ENCODE measurements at regions not wholly inside any gene's neighbourhood (a gene's known extent, or its start where the extent isn't known, plus 50 kb on each side); places are given as distances from the start of the nearest gene placed in this dataset.
"Not testable (repeated sequence)": the region's sequence is repeated elsewhere in the genome, so short reads cannot be mapped to it uniquely, and the experiment has no call there.

DNA sequence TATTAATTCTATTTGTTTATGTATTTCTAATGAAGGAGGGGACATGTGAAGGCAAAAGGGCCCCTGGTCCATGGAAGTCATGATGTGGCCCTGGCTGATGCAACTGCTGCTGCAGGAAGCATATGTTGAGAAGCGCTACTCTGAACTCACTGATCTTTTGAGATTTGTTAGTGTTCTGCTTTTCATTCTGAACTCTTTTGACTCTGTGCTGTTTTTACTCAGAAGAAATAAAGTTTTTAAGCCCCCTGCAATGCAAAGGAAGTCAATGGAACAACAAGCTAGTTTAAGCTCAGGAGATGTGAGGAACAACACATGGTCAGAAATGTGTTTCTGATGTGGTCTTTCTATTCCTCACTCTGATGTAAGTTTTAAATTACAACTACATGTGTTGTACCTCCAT is 88.9 kb upstream of the BTG1 start:
- peaks cover 5% of the 10 kb centered on the region for H3K9me3 Mint-ChIP-seq
- CTCF ChIA-PET, result no interaction called here
- no peaks in the 10 kb centered on the region for H3K36me3 Mint-ChIP-seq
- H3K4me3 Mint-ChIP-seq, result no peak overlapping the region
- DNase-seq, result no peak
- peaks cover 21% of the 10 kb centered on the region for H3K4me1 Mint-ChIP-seq
- H3K27ac Mint-ChIP-seq, result peak overlapping the region; percentile 12
- no peaks in the 10 kb centered on the region for H3K27me3 Mint-ChIP-seq

DNA sequence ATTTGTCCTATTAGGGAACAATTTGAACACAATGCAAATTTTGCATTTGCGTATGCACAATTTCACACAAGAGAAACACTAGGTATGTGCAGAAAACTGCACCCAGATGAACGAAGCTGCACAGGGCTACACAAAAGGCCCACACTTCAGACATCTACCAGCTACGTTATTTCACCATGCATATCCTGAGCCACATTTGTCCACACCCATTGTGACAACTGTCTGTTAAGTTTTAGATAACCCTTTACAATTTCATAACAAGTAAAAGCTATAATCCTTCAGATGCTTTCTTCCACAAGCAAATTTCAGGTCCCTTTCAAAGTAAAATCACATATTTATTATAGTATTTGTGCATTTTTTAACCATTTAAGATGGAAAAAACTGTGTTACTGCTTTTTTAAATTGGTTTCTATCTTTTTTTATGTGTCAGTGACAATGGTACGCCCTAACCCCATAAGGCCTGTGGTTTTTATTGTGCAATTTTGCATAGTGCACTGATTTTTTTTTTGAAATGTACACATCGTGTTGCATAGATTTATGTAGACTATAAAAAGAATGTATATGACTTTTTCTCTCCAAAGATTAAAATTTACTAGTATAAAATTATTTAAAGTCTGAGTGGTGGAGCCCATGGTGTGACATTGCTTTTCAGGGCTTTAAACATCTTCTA is 87.8 kb upstream of the BTG1 start:
- no peaks in the 10 kb centered on the region for H3K27me3 Mint-ChIP-seq
- H3K9me3 Mint-ChIP-seq, result peaks cover 5% of the 10 kb centered on the region
- no peak overlapping the region for H3K4me3 Mint-ChIP-seq
- no peak overlapping the region for H3K27ac Mint-ChIP-seq
- H3K4me1 Mint-ChIP-seq, result peaks cover 21% of the 10 kb centered on the region
- no peaks in the 10 kb centered on the region for H3K36me3 Mint-ChIP-seq
- DNase-seq, result no peak
- CTCF ChIA-PET, result no interaction called here

DNA sequence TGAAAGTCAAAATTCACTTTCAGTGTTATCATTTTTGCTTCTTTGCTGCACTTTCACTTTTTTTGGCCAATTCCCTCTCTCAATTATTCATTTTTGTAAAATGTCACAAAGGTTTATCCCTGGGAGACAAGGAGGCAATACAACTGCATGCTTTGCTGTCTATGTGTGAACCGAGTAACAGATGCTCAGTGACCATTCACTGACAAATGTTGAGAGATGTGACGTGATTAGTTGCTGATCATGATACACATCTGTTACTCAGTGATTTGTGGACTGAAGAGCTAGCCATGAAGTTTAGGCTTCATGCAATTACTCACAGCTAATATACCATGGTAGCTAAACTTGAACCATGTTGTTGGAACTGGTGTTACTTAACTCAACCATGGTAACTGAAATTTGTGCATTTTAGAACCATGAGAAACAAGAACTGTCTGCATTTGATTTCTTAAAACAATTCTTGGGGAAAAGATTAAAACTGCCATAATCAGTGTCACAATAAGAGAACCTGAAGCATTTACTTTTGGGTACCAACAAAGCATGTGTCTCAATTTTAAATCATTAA is 86.8 kb upstream of the BTG1 start:
- CTCF ChIA-PET, H3K27ac Mint-ChIP-seq, H3K9me3 Mint-ChIP-seq, DNase-seq, H3K36me3 Mint-ChIP-seq, H3K27me3 Mint-ChIP-seq, H3K4me3 Mint-ChIP-seq: not testable (repeated sequence)
- peaks cover 21% of the 10 kb centered on the region for H3K4me1 Mint-ChIP-seq

DNA sequence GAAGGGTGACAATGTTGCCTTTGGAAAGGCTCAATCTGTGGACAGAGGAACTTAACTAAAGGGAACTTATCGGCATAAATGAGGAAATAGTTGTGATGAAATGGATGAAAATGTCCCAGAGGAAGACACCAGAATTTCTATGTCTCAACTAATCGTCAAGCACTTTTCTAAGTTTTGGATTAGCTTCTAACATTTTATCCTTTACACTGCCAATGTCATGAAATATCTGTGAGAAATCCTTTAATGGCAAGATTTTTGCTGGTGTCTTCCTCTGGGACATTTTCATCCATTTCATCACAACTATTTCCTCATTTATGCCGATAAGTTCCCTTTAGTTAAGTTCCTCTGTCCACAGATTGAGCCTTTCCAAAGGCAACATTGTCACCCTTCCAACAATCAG is 86.3 kb upstream of the BTG1 start:
- H3K27me3 Mint-ChIP-seq, CTCF ChIA-PET, H3K4me3 Mint-ChIP-seq, H3K27ac Mint-ChIP-seq, H3K36me3 Mint-ChIP-seq, H3K9me3 Mint-ChIP-seq, DNase-seq: not testable (repeated sequence)
- peaks cover 21% of the 10 kb centered on the region for H3K4me1 Mint-ChIP-seq

GRCh38 chr12:92231532-92231931 is 85.9 kb upstream of the BTG1 start:
- DNase-seq, H3K36me3 Mint-ChIP-seq, H3K27me3 Mint-ChIP-seq, CTCF ChIA-PET, H3K4me3 Mint-ChIP-seq, H3K27ac Mint-ChIP-seq, H3K9me3 Mint-ChIP-seq: not testable (repeated sequence)
- peaks cover 21% of the 10 kb centered on the region for H3K4me1 Mint-ChIP-seq

GRCh38 chr12:92229381-92229780 is 83.7 kb upstream of the BTG1 start:
- no peak for DNase-seq
- CTCF ChIA-PET, result no interaction called here
- H3K27me3 Mint-ChIP-seq, result no peaks in the 10 kb centered on the region
- no peak overlapping the region for H3K27ac Mint-ChIP-seq
- no peak overlapping the region for H3K4me3 Mint-ChIP-seq
- H3K9me3 Mint-ChIP-seq, result no peaks in the 10 kb centered on the region
- peaks cover 13% of the 10 kb centered on the region for H3K4me1 Mint-ChIP-seq
- no peaks in the 10 kb centered on the region for H3K36me3 Mint-ChIP-seq

GRCh38 chr12:92226961-92227360 is 81.3 kb upstream of the BTG1 start:
- Mint-ChIP-seq H3K4me3 (no peak overlapping the region), H3K27me3 (no peaks in the 10 kb centered on the region), H3K9me3 (no peaks in the 10 kb centered on the region), H3K4me1 (no peaks in the 10 kb centered on the region), H3K36me3 (no peaks in the 10 kb centered on the region), H3K27ac (no peak overlapping the region)
- CTCF ChIA-PET, result interaction anchor here (1.1 kb wide), 1 partner anchor 9 kb away, joined by 3 read pairs; no protein-coding TSS in a partner anchor
- no peak for DNase-seq

DNA sequence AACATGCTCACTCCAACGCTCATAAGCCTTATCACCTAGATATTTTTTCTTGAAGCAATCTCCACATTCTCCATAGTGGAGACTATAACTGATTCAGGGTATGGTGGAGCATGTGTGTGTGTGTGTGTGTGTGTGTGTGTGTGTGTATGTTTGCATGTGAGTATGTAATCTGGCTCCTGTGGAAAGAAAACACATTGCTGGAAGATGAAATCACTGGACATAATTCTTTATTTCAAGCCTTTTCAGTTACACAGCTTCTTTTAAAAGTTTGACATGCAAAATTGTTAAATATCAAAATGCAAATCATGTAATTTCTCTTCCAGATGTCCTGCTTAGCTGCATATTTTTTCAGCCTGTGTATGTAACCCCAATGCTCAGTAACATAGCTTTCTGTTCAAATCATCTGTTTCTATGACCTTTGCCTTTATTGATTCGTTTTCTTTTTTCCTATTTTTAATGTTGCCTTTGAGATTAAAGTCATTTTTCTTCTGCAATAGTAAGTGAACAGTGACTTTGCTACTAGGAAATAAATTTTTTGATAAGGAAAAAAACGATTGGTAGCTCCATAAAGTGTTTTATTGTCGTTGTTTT is 80.5 kb upstream of the BTG1 start:
- Mint-ChIP-seq H3K36me3 (no peaks in the 10 kb centered on the region), H3K27ac (no peak overlapping the region), H3K4me1 (no peaks in the 10 kb centered on the region), H3K4me3 (no peak overlapping the region), H3K27me3 (no peaks in the 10 kb centered on the region), H3K9me3 (no peaks in the 10 kb centered on the region)
- DNase-seq, result no peak
- CTCF ChIA-PET, result interaction anchor here (1.1 kb wide), 1 partner anchor 8 kb away, joined by 3 read pairs; no protein-coding TSS in a partner anchor

- DNase-seq, result no peak
Observed at GRCh38 chr12:92224685-92225331, 79.2 kb upstream of the BTG1 start.

GRCh38 chr12:92223481-92223880 is 77.8 kb upstream of the BTG1 start:
- peaks cover 8% of the 10 kb centered on the region for H3K4me1 Mint-ChIP-seq
- CTCF ChIA-PET, result no interaction called here

More at GRCh38 chr12:92224685-92225331, 79.2 kb upstream of the BTG1 start:
- H3K27ac Mint-ChIP-seq, result no peak overlapping the region
- CTCF ChIA-PET, result no interaction called here
- H3K36me3 Mint-ChIP-seq, result no peaks in the 10 kb centered on the region
- no peaks in the 10 kb centered on the region for H3K9me3 Mint-ChIP-seq
- no peaks in the 10 kb centered on the region for H3K4me1 Mint-ChIP-seq
- no peak overlapping the region for H3K4me3 Mint-ChIP-seq
- no peaks in the 10 kb centered on the region for H3K27me3 Mint-ChIP-seq

DNA sequence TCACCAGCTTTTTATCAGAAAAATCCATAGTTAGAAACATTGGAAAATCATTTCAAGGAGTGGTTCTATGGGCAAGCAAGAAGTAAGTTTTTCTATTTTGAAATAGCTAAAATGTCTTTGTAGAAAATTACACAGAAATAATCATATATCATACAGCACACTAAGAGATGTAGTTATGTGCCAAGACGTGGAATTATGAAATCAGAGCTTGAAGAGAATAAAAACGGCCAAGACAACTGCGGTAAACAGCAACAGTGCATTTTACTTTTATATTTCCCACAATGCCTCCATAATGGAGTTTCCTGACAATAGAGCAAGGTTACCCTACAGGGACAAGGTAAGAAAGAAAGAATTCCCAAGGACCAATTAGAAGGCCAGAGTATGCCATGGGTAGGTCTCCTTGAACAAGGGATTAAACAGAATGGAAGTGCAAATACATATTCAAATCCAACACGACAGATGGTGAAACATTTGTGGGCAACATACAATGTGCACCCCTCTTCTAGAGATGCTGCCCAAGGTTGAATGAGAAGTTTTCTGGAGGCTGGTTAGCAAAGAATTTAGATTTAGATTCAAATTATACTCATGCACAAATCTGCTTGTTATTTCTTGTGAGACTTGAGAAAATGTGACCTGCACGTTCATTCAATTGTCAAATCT is 76.1 kb upstream of the BTG1 start:
- Mint-ChIP-seq H3K4me1 (peaks cover 16% of the 10 kb centered on the region), H3K9me3 (peaks cover 6% of the 10 kb centered on the region), H3K27me3 (no peaks in the 10 kb centered on the region), H3K36me3 (peaks cover 9% of the 10 kb centered on the region), H3K27ac (no peak overlapping the region), H3K4me3 (no peak overlapping the region)
- CTCF ChIA-PET, result interaction anchor here (1.0 kb wide), 1 partner anchor 428 kb away, joined by 3 read pairs; no protein-coding TSS in a partner anchor
- DNase-seq, result no peak

More at GRCh38 chr12:92223481-92223880, 77.8 kb upstream of the BTG1 start:
- Mint-ChIP-seq H3K27me3 (no peaks in the 10 kb centered on the region), H3K27ac (no peak overlapping the region), H3K9me3 (peaks cover 4% of the 10 kb centered on the region), H3K4me3 (no peak overlapping the region), H3K36me3 (peaks cover 8% of the 10 kb centered on the region)
- DNase-seq, result no peak

GRCh38 chr12:92218394-92219077 is 72.9 kb upstream of the BTG1 start:
- Mint-ChIP-seq H3K4me3 (no peak overlapping the region), H3K4me1 (peaks cover 19% of the 10 kb centered on the region)

DNA sequence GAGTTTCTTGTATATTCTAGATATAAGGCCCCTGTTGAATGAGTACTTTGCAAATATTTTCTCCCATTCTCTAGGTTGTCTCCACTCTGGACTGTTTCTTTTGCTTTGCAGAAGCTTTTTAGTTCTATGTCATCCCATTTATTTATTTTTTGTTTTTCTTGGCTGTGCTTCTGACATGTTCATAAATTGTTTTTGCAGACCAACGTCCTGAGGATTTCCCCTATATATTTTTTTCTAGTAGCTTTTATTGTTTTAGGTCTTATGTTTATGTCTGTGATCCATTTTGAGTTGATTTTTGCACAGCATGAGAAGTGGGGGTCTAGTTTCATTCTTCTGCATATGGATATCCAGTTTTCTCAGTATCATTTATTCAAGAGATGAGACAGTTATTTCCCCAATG is 70.4 kb upstream of the BTG1 start:
- Mint-ChIP-seq H3K27ac (no peak overlapping the region), H3K36me3 (peaks cover 24% of the 10 kb centered on the region), H3K4me3 (no peak overlapping the region), H3K4me1 (peaks cover 19% of the 10 kb centered on the region), H3K27me3 (no peaks in the 10 kb centered on the region), H3K9me3 (peaks cover 17% of the 10 kb centered on the region)
- CTCF ChIA-PET, result no interaction called here
- DNase-seq, result no peak

More at GRCh38 chr12:92218394-92219077, 72.9 kb upstream of the BTG1 start:
- Mint-ChIP-seq H3K9me3 (peaks cover 12% of the 10 kb centered on the region), H3K36me3 (peaks cover 16% of the 10 kb centered on the region), H3K27me3 (no peaks in the 10 kb centered on the region), H3K27ac (no peak overlapping the region)
- DNase-seq, result no peak
- CTCF ChIA-PET, result interaction anchor here (0.8 to 1.6 kb wide), 3 partner anchors 8 to 352 kb away, joined by 3 to 4 read pairs (median 3); no protein-coding TSS in a partner anchor

DNA sequence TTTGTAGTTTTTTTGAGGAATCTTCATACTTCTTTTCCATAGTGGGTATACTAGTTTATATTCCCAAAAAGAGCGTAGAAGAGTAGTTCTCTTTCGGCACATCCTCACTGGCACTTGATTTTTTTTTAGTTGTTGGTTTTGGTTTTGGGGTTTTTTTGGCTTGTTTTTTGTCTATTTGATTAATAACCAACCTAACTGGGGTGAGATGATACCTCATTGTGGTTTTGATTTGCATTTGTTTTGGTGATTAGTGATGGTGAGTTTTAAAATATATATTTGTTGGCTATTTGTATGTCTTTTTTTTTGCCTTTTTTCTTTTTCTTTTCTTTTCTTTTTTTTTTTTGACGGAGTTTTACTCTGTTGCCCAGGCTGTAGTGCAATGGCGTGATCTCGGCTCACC is 69.7 kb upstream of the BTG1 start:
- Mint-ChIP-seq H3K36me3 (peaks cover 25% of the 10 kb centered on the region), H3K9me3 (peaks cover 18% of the 10 kb centered on the region), H3K4me1 (peaks cover 23% of the 10 kb centered on the region), H3K27me3 (no peaks in the 10 kb centered on the region), H3K4me3 (no peak overlapping the region), H3K27ac (no peak overlapping the region)
- CTCF ChIA-PET, result no interaction called here
- no peak for DNase-seq

Data from activated naive CD4-positive, alpha-beta T cell treated with anti-CD3 and anti-CD28 coated beads, Interleukin-2, amount 10 ng/mL, durations not matched to agents 7 days and 5 days (primary cell).